Osteoblast (primary cell): ENCODE measurements at regions not wholly inside any gene's neighbourhood (a gene's known extent, or its start where the extent isn't known, plus 50 kb on each side); places are given as distances from the start of the nearest gene placed in this dataset.

ENCODE experiments used
- DNase-seq: peaks from one replicate; pipeline ENCODE4 v3.0.0; 2011; ENCODE audit warnings: low spot score, mixed read lengths; ENCODE audit not compliant: insufficient read length; ENCODE audit errors: missing footprints
- H2AFZ ChIP-seq: 2 replicates; pipeline ENCODE4 v1.6.0; 2011; ENCODE audit warnings: mild to moderate bottlenecking, low read length
- H3K27ac ChIP-seq: 2 replicates; pipeline ENCODE4 v1.5.1; 2011; ENCODE audit warnings: mild to moderate bottlenecking, low read depth, low read length, moderate library complexity
- H3K27me3 ChIP-seq: 2 replicates; pipeline ENCODE4 v1.6.0; 2012; ENCODE audit warnings: mild to moderate bottlenecking, control low read depth, inconsistent platforms, low read length, moderate library complexity; ENCODE audit not compliant: insufficient read depth
- H3K36me3 ChIP-seq: 2 replicates; pipeline ENCODE4 v1.5.1; 2011; ENCODE audit warnings: mild to moderate bottlenecking, low read length, control low read depth, moderate library complexity; ENCODE audit not compliant: insufficient read depth
- H3K4me1 ChIP-seq: 2 replicates; pipeline ENCODE4 v1.5.1; 2011; ENCODE audit warnings: mild to moderate bottlenecking, low read length, control low read depth, moderate library complexity; ENCODE audit not compliant: insufficient read depth
- H3K4me2 ChIP-seq: 2 replicates; pipeline ENCODE4 v1.6.0; 2011; ENCODE audit warnings: mild to moderate bottlenecking, low read length; ENCODE audit not compliant: insufficient read depth
- H3K4me3 ChIP-seq: fragments of 200-600 bp; sonication (generic); 3 replicates; pipeline ENCODE4 v1.5.1; 2012; ENCODE audit warnings: mild to moderate bottlenecking, low read length, inconsistent platforms; ENCODE audit not compliant: insufficient read depth
- H3K79me2 ChIP-seq: 2 replicates; pipeline ENCODE4 v1.6.0; 2012; ENCODE audit warnings: mild to moderate bottlenecking, low read length, control low read depth, inconsistent platforms; ENCODE audit not compliant: insufficient read depth
- H3K9me3 ChIP-seq: 2 replicates; pipeline ENCODE4 v1.5.1; 2011; ENCODE audit warnings: low read depth, low read length, control low read depth
- H4K20me1 ChIP-seq: 2 replicates; pipeline ENCODE4 v1.6.0; 2012; ENCODE audit warnings: mild to moderate bottlenecking, low read length, control low read depth; ENCODE audit not compliant: insufficient read depth
- CTCF ChIP-seq: IDR thresholded peaks from 2 replicates; pipeline ENCODE4 v1.5.1; 2011; ENCODE audit warnings: mild to moderate bottlenecking, low read depth, low read length, moderate library complexity; ENCODE audit errors: extremely low read depth

GRCh38 chr5:158534203-158534602, 565.5 kb downstream of the EBF1 start:
- Histone ChIP-seq H3K36me3 (no peaks in the 10 kb centered on the region), H3K4me3 (no peak overlapping the region), H4K20me1 (no peaks in the 10 kb centered on the region), H3K79me2 (no peaks in the 10 kb centered on the region), H3K9me3 (no peaks in the 10 kb centered on the region), H3K4me1 (no peaks in the 10 kb centered on the region), H3K4me2 (no peak overlapping the region), H3K27ac (no peak overlapping the region), H3K27me3 (peaks cover 33% of the 10 kb centered on the region), H2AFZ (no peak overlapping the region)
- no peak for TF ChIP-seq CTCF
- no peak for DNase-seq

GRCh38 chr5:158532739-158533138, 567.0 kb downstream of the EBF1 start:
- Histone ChIP-seq H3K4me2 (no peak overlapping the region), H4K20me1 (no peaks in the 10 kb centered on the region), H3K4me3 (no peak overlapping the region), H3K9me3 (no peaks in the 10 kb centered on the region), H2AFZ (no peak overlapping the region), H3K4me1 (no peaks in the 10 kb centered on the region), H3K79me2 (no peaks in the 10 kb centered on the region), H3K27me3 (peaks cover 32% of the 10 kb centered on the region), H3K36me3 (no peaks in the 10 kb centered on the region), H3K27ac (no peak overlapping the region)
- no peak for TF ChIP-seq CTCF
- no peak for DNase-seq

- Histone ChIP-seq H3K79me2 (no peaks in the 10 kb centered on the region), H3K4me3 (no peak overlapping the region), H3K27me3 (peaks cover 25% of the 10 kb centered on the region), H3K27ac (no peak overlapping the region), H3K36me3 (no peaks in the 10 kb centered on the region), H3K9me3 (no peaks in the 10 kb centered on the region), H2AFZ (no peak overlapping the region), H3K4me2 (no peak overlapping the region), H3K4me1 (no peaks in the 10 kb centered on the region), H4K20me1 (no peaks in the 10 kb centered on the region)
- no peak for DNase-seq
- no peak for TF ChIP-seq CTCF
Observed at GRCh38 chr5:158531860-158532259, 567.9 kb downstream of the EBF1 start.

- no peak overlapping the region for H3K27ac ChIP-seq
- no peaks in the 10 kb centered on the region for H4K20me1 ChIP-seq
- H3K36me3 ChIP-seq, result no peaks in the 10 kb centered on the region
- no peaks in the 10 kb centered on the region for H3K79me2 ChIP-seq
- no peak overlapping the region for H3K4me2 ChIP-seq
- H2AFZ ChIP-seq, result no peak overlapping the region
- no peak overlapping the region for H3K4me3 ChIP-seq
- H3K9me3 ChIP-seq, result no peaks in the 10 kb centered on the region
- TF ChIP-seq CTCF, result no peak
- no peak for DNase-seq
- H3K4me1 ChIP-seq, result no peaks in the 10 kb centered on the region
- H3K27me3 ChIP-seq, result peaks cover 14% of the 10 kb centered on the region
Observed at GRCh38 chr5:158530115-158530514, 569.6 kb downstream of the EBF1 start.
